NT2/D1 (cell line): ENCODE measurements at regions not wholly inside any gene's neighbourhood (a gene's known extent, or its start where the extent isn't known, plus 50 kb on each side); places are given as distances from the start of the nearest gene placed in this dataset.

ENCODE experiments used
- DNase-seq: peaks from one replicate; pipeline ENCODE4 v3.0.0-alpha.2; 2011; ENCODE audit warnings: low read depth, low spot score
- H3K27me3 ChIP-seq: 2 replicates; pipeline ENCODE4 v1.6.0; 2011; ENCODE audit warnings: mild to moderate bottlenecking; ENCODE audit not compliant: insufficient read length, insufficient read depth
- H3K36me3 ChIP-seq: 2 replicates; pipeline ENCODE4 v1.6.1; 2011; ENCODE audit warnings: mild to moderate bottlenecking, low read length, mixed read lengths; ENCODE audit not compliant: insufficient read depth, insufficient read length
- H3K4me1 ChIP-seq: 2 replicates; pipeline ENCODE4 v1.5.1; 2011; ENCODE audit not compliant: insufficient read depth, insufficient read length
- H3K4me3 ChIP-seq: 2 replicates; pipeline ENCODE4 v1.5.1; 2011; ENCODE audit warnings: low read depth; ENCODE audit not compliant: insufficient read length
- H3K9ac ChIP-seq: 2 replicates; pipeline ENCODE4 v1.6.0; 2011; ENCODE audit warnings: low read depth; ENCODE audit not compliant: insufficient read length
- H3K9me3 ChIP-seq: 2 replicates; pipeline ENCODE4 v1.5.1; 2011; ENCODE audit warnings: mild to moderate bottlenecking, low read length; ENCODE audit not compliant: insufficient read depth
- SUZ12 ChIP-seq: IDR thresholded peaks from 2 replicates; pipeline ENCODE4 v1.6.1; 2011; ENCODE audit not compliant: insufficient read length, insufficient read depth; ENCODE audit errors: extremely low read depth
- YY1 ChIP-seq: IDR thresholded peaks from 2 replicates; pipeline ENCODE4 v1.6.1; 2011; ENCODE audit not compliant: insufficient read length, insufficient read depth
- ZNF274 ChIP-seq: IDR thresholded peaks from 2 replicates; pipeline ENCODE4 v1.6.1; 2011; ENCODE audit warnings: mild to moderate bottlenecking, low read depth, low read length

GRCh38 chr10:18735711-18736110 is 76.5 kb downstream of the ARL5B start:
- DNase-seq, result no peak
- Histone ChIP-seq H3K9ac (no peak overlapping the region), H3K4me3 (no peak overlapping the region), H3K9me3 (no peaks in the 10 kb centered on the region), H3K36me3 (no peaks in the 10 kb centered on the region), H3K4me1 (no peaks in the 10 kb centered on the region), H3K27me3 (no peaks in the 10 kb centered on the region)
- TF ChIP-seq YY1 (no peak), ZNF274 (no peak), SUZ12 (no peak)

- DNase-seq, result no peak
- H3K9me3 ChIP-seq, result no peaks in the 10 kb centered on the region
- no peak overlapping the region for H3K4me3 ChIP-seq
- H3K27me3 ChIP-seq, result no peaks in the 10 kb centered on the region
- H3K36me3 ChIP-seq, result no peaks in the 10 kb centered on the region
- H3K9ac ChIP-seq, result no peak overlapping the region
- H3K4me1 ChIP-seq, result no peaks in the 10 kb centered on the region
- TF ChIP-seq ZNF274 (no peak), YY1 (no peak), SUZ12 (no peak)
Measured at GRCh38 chr10:18737236-18737635, 78.0 kb downstream of the ARL5B start.

- H3K4me3 ChIP-seq, result no peak overlapping the region
- no peaks in the 10 kb centered on the region for H3K9me3 ChIP-seq
- H3K36me3 ChIP-seq, result no peaks in the 10 kb centered on the region
- H3K27me3 ChIP-seq, result no peaks in the 10 kb centered on the region
- no peaks in the 10 kb centered on the region for H3K4me1 ChIP-seq
- H3K9ac ChIP-seq, result no peak overlapping the region
- no peak for DNase-seq
- TF ChIP-seq YY1 (no peak), ZNF274 (no peak), SUZ12 (no peak)
Measured at GRCh38 chr10:18737841-18738240, 78.6 kb downstream of the ARL5B start.

GRCh38 chr10:18738835-18739234 is 79.6 kb downstream of the ARL5B start:
- Histone ChIP-seq H3K4me1 (no peaks in the 10 kb centered on the region), H3K27me3 (no peaks in the 10 kb centered on the region), H3K9me3 (no peaks in the 10 kb centered on the region), H3K9ac (no peak overlapping the region), H3K4me3 (no peak overlapping the region), H3K36me3 (no peaks in the 10 kb centered on the region)
- no peak for DNase-seq
- TF ChIP-seq ZNF274, result no peak
- TF ChIP-seq YY1, result no peak
- no peak for TF ChIP-seq SUZ12

- TF ChIP-seq SUZ12 (no peak), YY1 (no peak), ZNF274 (no peak)
- H3K36me3 ChIP-seq, result no peaks in the 10 kb centered on the region
- H3K9me3 ChIP-seq, result no peaks in the 10 kb centered on the region
- no peaks in the 10 kb centered on the region for H3K27me3 ChIP-seq
- H3K4me1 ChIP-seq, result no peaks in the 10 kb centered on the region
- DNase-seq, result no peak
- H3K4me3 ChIP-seq, result no peak overlapping the region
- H3K9ac ChIP-seq, result no peak overlapping the region
Measured at GRCh38 chr10:18743926-18744325, 84.7 kb downstream of the ARL5B start.

GRCh38 chr10:18753312-18753895 is 94.2 kb downstream of the ARL5B start:
- no peak for TF ChIP-seq YY1
- no peaks in the 10 kb centered on the region for H3K36me3 ChIP-seq
- H3K9me3 ChIP-seq, result no peaks in the 10 kb centered on the region
- no peak overlapping the region for H3K4me3 ChIP-seq
- no peak for DNase-seq
- H3K9ac ChIP-seq, result no peak overlapping the region
- H3K4me1 ChIP-seq, result no peaks in the 10 kb centered on the region
- no peaks in the 10 kb centered on the region for H3K27me3 ChIP-seq

GRCh38 chr10:18759575-18759974 is 100.3 kb downstream of the ARL5B start:
- H3K9ac ChIP-seq, result no peak overlapping the region
- no peaks in the 10 kb centered on the region for H3K4me1 ChIP-seq
- DNase-seq, result no peak
- no peaks in the 10 kb centered on the region for H3K9me3 ChIP-seq
- no peaks in the 10 kb centered on the region for H3K36me3 ChIP-seq
- no peaks in the 10 kb centered on the region for H3K27me3 ChIP-seq
- no peak overlapping the region for H3K4me3 ChIP-seq
- TF ChIP-seq ZNF274 (no peak), SUZ12 (no peak), YY1 (no peak)

GRCh38 chr10:18760836-18761235 is 101.6 kb downstream of the ARL5B start:
- H3K9me3 ChIP-seq, result no peaks in the 10 kb centered on the region
- no peak overlapping the region for H3K4me3 ChIP-seq
- no peak for TF ChIP-seq SUZ12
- no peak for TF ChIP-seq YY1
- TF ChIP-seq ZNF274, result no peak
- no peaks in the 10 kb centered on the region for H3K36me3 ChIP-seq
- H3K9ac ChIP-seq, result no peak overlapping the region
- H3K4me1 ChIP-seq, result no peaks in the 10 kb centered on the region
- DNase-seq, result no peak
- no peaks in the 10 kb centered on the region for H3K27me3 ChIP-seq
